NOMO-1 treated with dmso at 0.1 percent for 144 hours (cell line): ENCODE measurements at regions not wholly inside any gene's neighbourhood (a gene's known extent, or its start where the extent isn't known, plus 50 kb on each side); places are given as distances from the start of the nearest gene placed in this dataset.

Source experiments
- DNase-seq: peaks from one replicate; lab custom pipeline; 2025; ENCODE audit not compliant: unreplicated experiment; lab: John Stamatoyannopoulos, UW

GRCh38 chr16:6541267-6541666 is 791.4 kb upstream of the RBFOX1 start:
- no peak for DNase-seq

- DNase-seq, result no peak
Measured at GRCh38 chr16:6536411-6536810, 796.2 kb upstream of the RBFOX1 start.

- no peak for DNase-seq
Measured at GRCh38 chr16:6531067-6531466, 801.6 kb upstream of the RBFOX1 start.

DNA sequence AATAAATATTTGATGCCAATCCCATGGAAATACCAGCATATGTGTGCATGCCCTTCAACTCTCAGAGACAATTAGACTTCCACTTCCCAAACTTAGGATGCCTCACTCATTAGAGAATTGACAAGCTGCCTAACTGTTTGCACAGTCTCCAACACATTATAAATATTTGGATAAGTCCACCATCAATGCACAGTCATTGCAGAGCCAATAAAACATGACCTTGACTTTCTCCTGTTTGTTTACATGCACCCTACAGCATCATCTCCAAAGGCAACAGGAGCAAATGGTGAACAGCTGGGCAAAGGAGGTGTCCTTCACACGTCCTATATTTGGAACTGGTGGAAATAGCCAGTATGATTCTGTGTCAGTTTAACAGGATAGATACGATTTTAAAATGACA is 804.4 kb upstream of the RBFOX1 start:
- no peak for DNase-seq

DNA sequence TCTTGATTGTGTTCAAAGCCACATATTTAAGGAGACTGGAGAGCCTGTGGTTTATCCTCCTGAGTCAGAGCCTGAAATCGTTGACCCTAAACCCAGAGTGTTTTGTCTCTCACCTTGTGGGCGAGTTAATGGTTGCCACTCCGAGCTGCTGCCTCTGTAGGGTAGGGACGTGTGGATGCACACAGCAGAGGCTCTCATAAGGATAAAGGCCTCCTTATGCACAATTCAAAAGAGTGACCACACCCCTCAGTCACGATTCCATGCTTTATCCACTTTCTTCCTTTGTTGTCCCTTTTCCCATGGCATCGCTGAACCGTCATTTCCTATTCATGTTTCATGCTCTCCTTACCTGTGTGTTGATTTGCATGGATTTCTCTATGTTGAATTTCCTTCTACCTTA is 805.0 kb upstream of the RBFOX1 start:
- DNase-seq, result no peak

GRCh38 chr16:6524501-6524900 is 808.1 kb upstream of the RBFOX1 start:
- DNase-seq, result no peak

DNA sequence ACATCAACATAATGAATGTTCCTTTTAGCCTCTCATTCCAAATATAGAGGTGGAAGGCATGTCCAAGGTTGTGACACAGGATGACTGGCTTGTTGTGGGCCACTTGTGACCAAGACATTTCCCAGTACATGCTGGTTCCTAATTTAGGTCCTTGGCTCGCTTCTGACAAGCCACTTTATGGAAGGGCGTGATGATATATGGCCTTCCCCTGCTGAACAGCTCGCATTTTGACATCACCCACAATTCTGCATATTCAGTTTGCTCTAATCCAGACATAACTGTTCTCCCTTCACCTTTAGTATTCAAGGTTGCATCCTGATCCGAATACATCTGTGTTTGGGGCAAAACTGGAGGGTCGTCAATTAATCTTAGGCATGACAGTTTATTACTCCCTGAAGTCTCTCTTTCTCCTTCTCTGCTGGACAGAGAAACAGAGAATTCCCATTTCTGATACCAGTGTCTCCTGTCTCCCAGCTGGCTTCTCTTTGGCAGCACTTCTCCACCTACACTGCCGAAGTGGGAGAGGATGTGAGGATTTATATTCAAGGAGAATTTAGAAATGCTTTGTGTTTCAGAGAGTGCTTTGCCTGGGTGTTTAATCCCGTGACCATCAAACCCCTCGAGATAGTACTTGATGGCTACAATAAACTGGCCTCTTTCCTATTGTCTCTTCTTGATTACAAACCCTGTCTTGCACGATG is 815.5 kb upstream of the RBFOX1 start:
- no peak for DNase-seq

GRCh38 chr16:6512512-6512911 is 820.1 kb upstream of the RBFOX1 start:
- DNase-seq, result no peak

DNA sequence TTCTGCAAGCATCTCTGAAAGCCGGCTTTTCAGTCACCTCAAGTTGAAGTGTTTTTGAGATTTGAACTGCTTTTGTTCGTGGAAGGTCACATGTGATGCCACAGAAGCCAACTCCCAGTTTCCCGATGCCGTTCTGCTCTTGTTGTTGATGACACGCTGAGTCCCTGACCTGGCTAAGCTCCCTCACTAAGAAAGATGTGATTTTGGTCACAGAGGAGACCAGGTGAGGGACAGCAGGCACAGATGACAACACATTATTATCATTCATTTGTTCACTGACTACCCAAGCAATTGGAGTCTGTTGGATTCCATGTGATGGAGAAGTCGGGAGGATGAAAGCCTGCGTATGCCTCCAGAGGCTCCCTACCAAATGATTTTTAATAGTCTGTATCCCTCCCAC is 822.4 kb upstream of the RBFOX1 start:
- no peak for DNase-seq

- no peak for DNase-seq
Measured at GRCh38 chr16:6499413-6499812, 833.2 kb upstream of the RBFOX1 start.

- DNase-seq, result no peak
Measured at GRCh38 chr16:6498858-6499257, 833.8 kb upstream of the RBFOX1 start.

- no peak for DNase-seq
Measured at GRCh38 chr16:6496996-6497395, 835.6 kb upstream of the RBFOX1 start.

- no peak for DNase-seq
Measured at GRCh38 chr16:6495486-6496210, 837.0 kb upstream of the RBFOX1 start.

- DNase-seq, result no peak
Measured at GRCh38 chr16:6494716-6495115, 837.9 kb upstream of the RBFOX1 start.

DNA sequence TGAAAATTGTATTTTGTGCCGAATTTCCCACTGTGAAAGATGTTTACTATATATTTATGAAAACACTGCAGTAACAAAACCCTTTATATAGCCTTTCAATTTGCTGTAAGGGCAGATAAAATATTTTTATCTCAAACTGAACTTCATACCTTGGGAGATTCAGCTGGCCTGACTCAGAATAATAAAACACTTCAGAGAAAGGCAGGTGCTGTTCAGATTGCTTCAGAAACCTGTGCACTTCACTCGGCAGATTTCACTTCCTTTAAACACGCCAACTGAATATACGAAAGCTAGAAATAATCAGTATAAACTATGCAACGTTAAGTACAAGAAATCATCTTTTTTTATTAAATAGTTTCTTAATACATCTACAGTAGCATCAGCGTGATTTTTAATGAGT is 839.1 kb upstream of the RBFOX1 start:
- DNase-seq, result no peak

DNA sequence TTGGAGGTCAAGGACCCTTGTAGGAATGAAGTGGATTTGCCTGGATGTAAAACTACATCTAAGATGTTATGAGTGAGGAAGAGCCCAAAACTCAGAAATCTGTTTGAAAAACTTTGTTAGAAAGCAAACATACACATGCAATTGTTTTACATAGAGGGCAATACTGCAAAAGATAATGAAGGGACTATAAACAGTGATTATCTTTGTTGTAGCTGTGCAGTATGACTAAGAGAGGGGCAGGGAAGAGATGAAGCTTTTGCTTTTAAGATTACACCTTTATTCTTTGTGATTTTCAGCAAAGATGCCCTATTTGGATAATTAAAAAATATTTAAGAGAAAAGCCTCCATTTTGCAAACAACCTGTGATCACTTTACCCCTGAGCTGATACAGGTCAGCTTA is 839.9 kb upstream of the RBFOX1 start:
- no peak for DNase-seq

- no peak for DNase-seq
Measured at GRCh38 chr16:6484935-6485334, 847.7 kb upstream of the RBFOX1 start.

DNA sequence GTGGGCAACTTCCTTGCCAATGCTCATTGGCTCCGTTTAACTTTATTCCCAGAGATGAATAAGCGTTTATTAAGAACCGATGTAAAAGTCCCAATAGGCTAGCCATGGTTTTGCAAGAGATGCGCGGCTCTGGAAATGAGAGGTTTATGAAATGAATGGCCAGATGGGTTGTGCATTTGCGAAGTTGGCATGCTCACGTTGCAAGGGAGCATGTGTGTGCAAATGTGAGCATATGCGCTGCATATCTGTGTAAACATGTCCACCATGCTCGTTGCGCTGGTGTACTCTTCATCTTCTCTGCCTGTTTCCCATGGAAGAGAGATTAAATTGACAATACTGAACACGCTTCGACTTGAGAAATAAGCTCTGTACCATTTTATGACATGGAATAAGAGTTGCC is 848.6 kb upstream of the RBFOX1 start:
- no peak for DNase-seq

DNA sequence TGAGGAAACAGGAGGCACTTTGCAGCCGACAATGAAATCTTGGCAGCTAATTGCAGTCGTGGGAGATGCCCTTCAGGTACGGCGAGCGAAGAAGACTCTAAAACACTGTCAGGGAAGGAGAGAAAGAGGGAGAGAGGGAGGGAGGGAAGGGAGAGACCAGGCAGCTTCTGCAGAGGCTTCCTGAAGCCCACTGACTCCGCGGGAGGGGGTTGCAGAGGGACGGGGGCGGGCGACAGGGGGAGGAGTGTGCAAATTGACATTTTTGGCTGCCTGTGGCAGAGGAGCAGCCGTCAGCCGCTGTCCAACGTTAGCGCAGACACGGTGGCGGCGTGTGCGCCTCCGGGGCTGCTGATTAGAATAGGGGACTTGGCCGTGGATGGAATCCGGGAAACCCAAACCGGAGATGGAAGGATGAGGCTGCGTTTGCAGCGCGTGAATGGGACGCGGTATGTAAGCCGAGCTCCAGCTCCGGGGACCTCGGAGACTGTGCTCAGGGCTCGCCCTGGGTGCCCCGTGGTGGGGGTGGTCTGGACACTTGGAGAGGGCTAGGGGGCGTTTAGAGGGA is 849.1 kb upstream of the RBFOX1 start:
- no peak for DNase-seq

DNA sequence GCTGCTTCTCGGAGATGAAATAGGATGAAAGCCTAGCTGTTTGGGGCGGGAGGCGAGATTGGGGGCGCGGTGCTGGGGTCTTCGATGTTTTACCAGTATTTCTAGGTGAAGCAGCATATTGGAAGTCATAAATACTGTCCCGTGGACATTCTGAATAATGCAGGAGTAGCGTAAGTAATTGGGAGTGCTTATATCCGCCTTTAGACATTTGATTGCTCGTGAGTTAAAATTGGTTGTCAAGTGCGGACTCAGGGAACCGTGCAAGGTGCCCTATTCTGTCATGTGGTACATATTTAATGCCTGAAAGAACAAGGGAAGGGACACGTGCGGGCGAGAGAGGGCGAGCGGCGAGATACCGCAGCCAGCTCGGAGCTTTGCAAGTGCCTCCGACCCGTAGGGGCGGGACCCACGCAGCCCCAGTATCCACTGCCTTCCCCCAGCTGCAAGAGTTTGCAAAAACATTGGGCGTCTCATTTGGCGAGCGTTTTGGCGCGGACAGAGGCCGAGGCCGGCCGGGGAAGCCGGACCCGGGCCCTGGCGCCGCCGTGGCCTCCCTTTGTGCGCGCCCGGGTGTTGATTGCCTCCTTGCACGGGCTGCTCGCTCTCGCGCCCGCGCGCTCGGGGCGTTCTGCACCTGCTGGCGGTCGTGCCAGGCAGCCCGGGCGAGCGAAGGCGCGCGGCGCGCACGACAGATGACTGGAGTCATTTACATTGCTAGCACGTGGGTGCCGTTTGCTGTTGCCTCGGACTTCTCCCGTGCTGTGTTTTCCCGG is 849.8 kb upstream of the RBFOX1 start:
- DNase-seq, result no peak

DNA sequence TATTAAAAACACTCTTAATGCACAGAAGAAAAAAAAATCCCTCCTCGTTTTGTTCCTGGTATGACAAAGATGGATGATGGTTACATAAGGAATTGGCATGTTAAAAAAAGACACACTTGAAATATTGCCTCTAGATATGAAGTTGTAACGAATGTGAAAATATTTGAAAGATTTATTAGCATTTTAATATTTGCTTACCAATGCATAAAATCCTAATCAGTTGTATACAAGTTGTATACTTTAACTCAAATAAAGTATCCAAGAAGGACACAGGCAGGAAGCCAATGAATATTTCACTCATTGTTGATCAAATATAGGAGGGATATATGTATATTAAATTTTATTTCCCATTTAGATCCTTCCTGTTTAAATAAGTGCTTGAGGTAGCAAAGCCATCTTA is 850.8 kb upstream of the RBFOX1 start:
- no peak for DNase-seq

DNA sequence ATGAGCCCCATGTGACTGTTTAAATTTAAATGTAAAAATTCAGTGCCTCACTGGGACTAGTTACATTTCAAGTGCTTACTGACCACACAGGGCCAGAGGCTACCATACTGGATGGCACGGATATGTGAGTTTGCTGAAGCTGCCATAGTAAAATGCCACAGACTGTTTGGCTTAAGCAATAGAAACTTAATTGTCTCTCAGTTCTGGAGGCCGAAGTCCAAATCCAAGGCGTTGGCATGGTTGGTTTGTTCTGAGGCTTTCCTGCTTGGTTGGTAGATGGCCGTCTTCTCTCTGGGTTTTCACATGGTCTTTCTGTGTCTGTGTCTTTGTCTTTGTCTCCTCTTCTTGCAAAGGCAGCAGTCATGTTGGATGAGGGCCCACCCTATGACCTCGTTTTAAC is 878.9 kb upstream of the RBFOX1 start:
- no peak for DNase-seq
